ENCODE measurements at regions not wholly inside any gene's neighbourhood (a gene's known extent, or its start where the extent isn't known, plus 50 kb on each side); places are given as distances from the start of the nearest gene placed in this dataset.

- peaks cover 25% of the 10 kb centered on the region for H3K27me3 Mint-ChIP-seq (ENCODE audit: low read depth, unreplicated experiment)
- H3K4me1 Mint-ChIP-seq (ENCODE audit: low read depth, unreplicated experiment) = no peaks in the 10 kb centered on the region
- H3K4me3 Mint-ChIP-seq (ENCODE audit: unreplicated experiment) = no peak overlapping the region
- H3K79me2 ChIP-seq (ENCODE audit: insufficient read depth, low read length) = no peaks in the 10 kb centered on the region
- no peaks in the 10 kb centered on the region for H3K27me3 ChIP-seq (ENCODE audit: insufficient read depth, low read length)
- no peak overlapping the region for H3K4me3 ChIP-seq (ENCODE audit: insufficient read depth, low read depth, low read length)
- H3K9me3 ChIP-seq (ENCODE audit: insufficient read depth, low read depth, low read length) = no peaks in the 10 kb centered on the region
- H2AFZ ChIP-seq (ENCODE audit: low read depth, low read length) = no peak overlapping the region
- no peaks in the 10 kb centered on the region for H3K36me3 Mint-ChIP-seq (ENCODE audit: low read depth, unreplicated experiment)
- no peak overlapping the region for H3K27ac Mint-ChIP-seq (ENCODE audit: unreplicated experiment)
- no peak overlapping the region for H3K27ac ChIP-seq (ENCODE audit: low read depth, low read length)
- H3K4me1 ChIP-seq (ENCODE audit: insufficient read depth, low read length) = no peaks in the 10 kb centered on the region
- no peaks in the 10 kb centered on the region for H3K36me3 ChIP-seq (ENCODE audit: insufficient read depth, low read length)
- no peaks in the 10 kb centered on the region for H4K20me1 ChIP-seq (ENCODE audit: insufficient read depth, low read length)
- no peak overlapping the region for H3K9ac ChIP-seq (ENCODE audit: low read length)
- DNase-seq (ENCODE audit: low read depth) (no peak), FAIRE-seq (no peak)
- TF ChIP-seq EZH2 (IDR thresholded peaks at IDR 0.05; ENCODE audit: insufficient read depth, low read length) = no peak
- TF ChIP-seq, protein P1, sequence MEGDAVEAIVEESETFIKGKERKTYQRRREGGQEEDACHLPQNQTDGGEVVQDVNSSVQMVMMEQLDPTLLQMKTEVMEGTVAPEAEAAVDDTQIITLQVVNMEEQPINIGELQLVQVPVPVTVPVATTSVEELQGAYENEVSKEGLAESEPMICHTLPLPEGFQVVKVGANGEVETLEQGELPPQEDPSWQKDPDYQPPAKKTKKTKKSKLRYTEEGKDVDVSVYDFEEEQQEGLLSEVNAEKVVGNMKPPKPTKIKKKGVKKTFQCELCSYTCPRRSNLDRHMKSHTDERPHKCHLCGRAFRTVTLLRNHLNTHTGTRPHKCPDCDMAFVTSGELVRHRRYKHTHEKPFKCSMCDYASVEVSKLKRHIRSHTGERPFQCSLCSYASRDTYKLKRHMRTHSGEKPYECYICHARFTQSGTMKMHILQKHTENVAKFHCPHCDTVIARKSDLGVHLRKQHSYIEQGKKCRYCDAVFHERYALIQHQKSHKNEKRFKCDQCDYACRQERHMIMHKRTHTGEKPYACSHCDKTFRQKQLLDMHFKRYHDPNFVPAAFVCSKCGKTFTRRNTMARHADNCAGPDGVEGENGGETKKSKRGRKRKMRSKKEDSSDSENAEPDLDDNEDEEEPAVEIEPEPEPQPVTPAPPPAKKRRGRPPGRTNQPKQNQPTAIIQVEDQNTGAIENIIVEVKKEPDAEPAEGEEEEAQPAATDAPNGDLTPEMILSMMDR (IDR thresholded peaks at IDR 0.05; ENCODE audit: insufficient read depth, low read depth, low read length) = no peak
- no peak overlapping the region for H3K4me2 ChIP-seq (ENCODE audit: low read length)
- H3K9me3 Mint-ChIP-seq (ENCODE audit: unreplicated experiment) = peaks cover 5% of the 10 kb centered on the region
Observed at GRCh38 chr16:55152875-55153390, 171.1 kb upstream of the IRX6 start.

DNA sequence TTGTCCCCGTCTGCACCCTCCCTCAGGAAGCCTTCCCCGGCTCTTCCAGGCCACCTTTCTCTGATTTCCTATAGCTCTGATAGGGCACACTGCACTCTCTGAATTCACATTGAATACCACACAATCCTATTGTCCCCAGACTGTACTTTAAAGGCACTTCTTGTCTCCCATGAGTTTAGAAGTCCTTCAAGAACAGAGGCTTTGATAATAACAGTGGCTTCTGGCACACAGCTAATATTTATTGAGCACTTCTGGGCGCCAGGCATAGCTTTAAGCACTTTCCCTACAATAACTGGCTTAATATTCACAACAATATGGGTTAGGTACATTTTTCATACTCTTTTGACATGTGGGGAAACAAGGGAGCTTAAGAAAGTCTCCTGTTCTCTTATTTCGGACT lies 169.7 kb upstream of the IRX6 start:
- Histone ChIP-seq H3K4me1 (ENCODE audit: insufficient read depth, low read length) (no peaks in the 10 kb centered on the region), H3K4me3 (ENCODE audit: insufficient read depth, low read depth, low read length) (no peak overlapping the region), H3K27ac (ENCODE audit: low read depth, low read length) (no peak overlapping the region), H4K20me1 (ENCODE audit: insufficient read depth, low read length) (no peaks in the 10 kb centered on the region), H3K79me2 (ENCODE audit: insufficient read depth, low read length) (no peaks in the 10 kb centered on the region), H3K4me2 (ENCODE audit: low read length) (no peak overlapping the region), H3K9ac (ENCODE audit: low read length) (no peak overlapping the region), H3K9me3 (ENCODE audit: insufficient read depth, low read depth, low read length) (no peaks in the 10 kb centered on the region), H3K36me3 (ENCODE audit: insufficient read depth, low read length) (no peaks in the 10 kb centered on the region), H3K27me3 (ENCODE audit: insufficient read depth, low read length) (no peaks in the 10 kb centered on the region), H2AFZ (ENCODE audit: low read depth, low read length) (no peak overlapping the region)
- Mint-ChIP-seq H3K36me3 (ENCODE audit: low read depth, unreplicated experiment) (no peaks in the 10 kb centered on the region), H3K27ac (ENCODE audit: unreplicated experiment) (no peak overlapping the region), H3K27me3 (ENCODE audit: low read depth, unreplicated experiment) (peaks cover 27% of the 10 kb centered on the region), H3K4me3 (ENCODE audit: unreplicated experiment) (no peak overlapping the region), H3K4me1 (ENCODE audit: low read depth, unreplicated experiment) (no peaks in the 10 kb centered on the region), H3K9me3 (ENCODE audit: unreplicated experiment) (peaks cover 4% of the 10 kb centered on the region)
- FAIRE-seq = no peak
- TF ChIP-seq EZH2 (IDR thresholded peaks at IDR 0.05; ENCODE audit: insufficient read depth, low read length) = no peak
- TF ChIP-seq, protein P1 (IDR thresholded peaks at IDR 0.05; ENCODE audit: insufficient read depth, low read depth, low read length) = no peak
- DNase-seq (ENCODE audit: low read depth) = no peak

GRCh38 chr16:55154956-55155355 lies 169.0 kb upstream of the IRX6 start:
- no peaks in the 10 kb centered on the region for H3K36me3 ChIP-seq (ENCODE audit: insufficient read depth, low read length)
- Mint-ChIP-seq H3K27ac (ENCODE audit: unreplicated experiment) (no peak overlapping the region), H3K4me1 (ENCODE audit: low read depth, unreplicated experiment) (no peaks in the 10 kb centered on the region), H3K27me3 (ENCODE audit: low read depth, unreplicated experiment) (peaks cover 27% of the 10 kb centered on the region), H3K9me3 (ENCODE audit: unreplicated experiment) (peaks cover 6% of the 10 kb centered on the region), H3K36me3 (ENCODE audit: low read depth, unreplicated experiment) (no peaks in the 10 kb centered on the region), H3K4me3 (ENCODE audit: unreplicated experiment) (no peak overlapping the region)
- FAIRE-seq (no peak), DNase-seq (ENCODE audit: low read depth) (no peak)
- no peak overlapping the region for H3K4me2 ChIP-seq (ENCODE audit: low read length)
- no peak overlapping the region for H3K9ac ChIP-seq (ENCODE audit: low read length)
- no peak overlapping the region for H2AFZ ChIP-seq (ENCODE audit: low read depth, low read length)
- H3K9me3 ChIP-seq (ENCODE audit: insufficient read depth, low read depth, low read length) = no peaks in the 10 kb centered on the region
- H3K4me3 ChIP-seq (ENCODE audit: insufficient read depth, low read depth, low read length) = no peak overlapping the region
- H4K20me1 ChIP-seq (ENCODE audit: insufficient read depth, low read length) = no peaks in the 10 kb centered on the region
- H3K27ac ChIP-seq (ENCODE audit: low read depth, low read length) = no peak overlapping the region
- TF ChIP-seq, protein P1 (IDR thresholded peaks at IDR 0.05; ENCODE audit: insufficient read depth, low read depth, low read length) = no peak
- no peak for TF ChIP-seq EZH2 (IDR thresholded peaks at IDR 0.05; ENCODE audit: insufficient read depth, low read length)
- no peaks in the 10 kb centered on the region for H3K79me2 ChIP-seq (ENCODE audit: insufficient read depth, low read length)
- no peaks in the 10 kb centered on the region for H3K4me1 ChIP-seq (ENCODE audit: insufficient read depth, low read length)
- no peaks in the 10 kb centered on the region for H3K27me3 ChIP-seq (ENCODE audit: insufficient read depth, low read length)
